SK-N-SH (cell line): ENCODE measurements at regions not wholly inside any gene's neighbourhood (a gene's known extent, or its start where the extent isn't known, plus 50 kb on each side); places are given as distances from the start of the nearest gene placed in this dataset.

Experiments used
- FOXJ3 ChIP-seq: sonication (generic); formaldehyde crosslinking; IDR thresholded peaks from 2 replicates; pipeline ENCODE4 v1.5.1; 2020; ENCODE audit warnings: mild to moderate bottlenecking, missing genetic modification reagents
- GATA2 ChIP-seq: sonication (generic); formaldehyde crosslinking; IDR thresholded peaks from 2 replicates; pipeline ENCODE4 v1.5.0; 2020; ENCODE audit warnings: mild to moderate bottlenecking, missing genetic modification reagents
- NRF1 ChIP-seq: IDR thresholded peaks from 2 replicates; pipeline ENCODE4 v1.6.1; 2012; ENCODE audit warnings: low read depth, mild to moderate bottlenecking, low read length
- TAF1 ChIP-seq: IDR thresholded peaks from 2 replicates; pipeline ENCODE4 v1.6.1; 2012; ENCODE audit warnings: low read depth, mild to moderate bottlenecking, low read length, moderate library complexity, borderline replicate concordance
- YY1 ChIP-seq: IDR thresholded peaks from 2 replicates; pipeline ENCODE4 v1.4.0; 2012; ENCODE audit warnings: low read depth, mild to moderate bottlenecking
- TF ChIP-seq, protein P1 (sequence below): IDR thresholded peaks from 2 replicates; pipeline ENCODE4 v1.6.1; 2012; ENCODE audit warnings: mild to moderate bottlenecking, low read depth, low read length, moderate library complexity
- TF ChIP-seq, protein P2 (sequence below): fragments of 200-600 bp; sonication (generic); IDR thresholded peaks from 2 replicates; pipeline ENCODE4 v1.6.1; 2017; ENCODE audit warnings: antibody characterized with exemption, mild to moderate bottlenecking, moderate library complexity

DNA sequence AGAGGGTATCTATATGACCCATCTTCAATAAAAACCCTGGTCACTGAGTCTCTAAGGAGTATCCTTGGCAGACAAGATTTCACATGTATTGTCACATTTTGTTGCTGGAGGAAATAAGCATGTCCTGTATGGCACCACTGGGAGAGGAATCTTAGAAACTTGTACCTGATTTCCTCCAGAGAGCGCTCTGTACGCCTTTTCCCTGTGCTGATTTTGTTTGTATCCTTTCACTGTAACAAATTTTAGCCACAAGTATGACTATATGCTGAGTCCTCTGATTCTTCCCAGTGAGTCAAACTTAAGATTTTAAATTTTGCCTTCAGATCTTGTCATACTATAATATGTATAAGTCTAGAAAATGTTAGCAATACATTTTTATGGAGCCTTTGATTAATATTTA is 102.8 kb downstream of the ITIH6 start:
- no peak for TF ChIP-seq FOXJ3 (CRISPR knock-in tag)
- TF ChIP-seq YY1 = no peak
- TF ChIP-seq, protein P1, sequence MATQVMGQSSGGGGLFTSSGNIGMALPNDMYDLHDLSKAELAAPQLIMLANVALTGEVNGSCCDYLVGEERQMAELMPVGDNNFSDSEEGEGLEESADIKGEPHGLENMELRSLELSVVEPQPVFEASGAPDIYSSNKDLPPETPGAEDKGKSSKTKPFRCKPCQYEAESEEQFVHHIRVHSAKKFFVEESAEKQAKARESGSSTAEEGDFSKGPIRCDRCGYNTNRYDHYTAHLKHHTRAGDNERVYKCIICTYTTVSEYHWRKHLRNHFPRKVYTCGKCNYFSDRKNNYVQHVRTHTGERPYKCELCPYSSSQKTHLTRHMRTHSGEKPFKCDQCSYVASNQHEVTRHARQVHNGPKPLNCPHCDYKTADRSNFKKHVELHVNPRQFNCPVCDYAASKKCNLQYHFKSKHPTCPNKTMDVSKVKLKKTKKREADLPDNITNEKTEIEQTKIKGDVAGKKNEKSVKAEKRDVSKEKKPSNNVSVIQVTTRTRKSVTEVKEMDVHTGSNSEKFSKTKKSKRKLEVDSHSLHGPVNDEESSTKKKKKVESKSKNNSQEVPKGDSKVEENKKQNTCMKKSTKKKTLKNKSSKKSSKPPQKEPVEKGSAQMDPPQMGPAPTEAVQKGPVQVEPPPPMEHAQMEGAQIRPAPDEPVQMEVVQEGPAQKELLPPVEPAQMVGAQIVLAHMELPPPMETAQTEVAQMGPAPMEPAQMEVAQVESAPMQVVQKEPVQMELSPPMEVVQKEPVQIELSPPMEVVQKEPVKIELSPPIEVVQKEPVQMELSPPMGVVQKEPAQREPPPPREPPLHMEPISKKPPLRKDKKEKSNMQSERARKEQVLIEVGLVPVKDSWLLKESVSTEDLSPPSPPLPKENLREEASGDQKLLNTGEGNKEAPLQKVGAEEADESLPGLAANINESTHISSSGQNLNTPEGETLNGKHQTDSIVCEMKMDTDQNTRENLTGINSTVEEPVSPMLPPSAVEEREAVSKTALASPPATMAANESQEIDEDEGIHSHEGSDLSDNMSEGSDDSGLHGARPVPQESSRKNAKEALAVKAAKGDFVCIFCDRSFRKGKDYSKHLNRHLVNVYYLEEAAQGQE = no peak
- TF ChIP-seq NRF1 = no peak
- TF ChIP-seq, protein P2, sequence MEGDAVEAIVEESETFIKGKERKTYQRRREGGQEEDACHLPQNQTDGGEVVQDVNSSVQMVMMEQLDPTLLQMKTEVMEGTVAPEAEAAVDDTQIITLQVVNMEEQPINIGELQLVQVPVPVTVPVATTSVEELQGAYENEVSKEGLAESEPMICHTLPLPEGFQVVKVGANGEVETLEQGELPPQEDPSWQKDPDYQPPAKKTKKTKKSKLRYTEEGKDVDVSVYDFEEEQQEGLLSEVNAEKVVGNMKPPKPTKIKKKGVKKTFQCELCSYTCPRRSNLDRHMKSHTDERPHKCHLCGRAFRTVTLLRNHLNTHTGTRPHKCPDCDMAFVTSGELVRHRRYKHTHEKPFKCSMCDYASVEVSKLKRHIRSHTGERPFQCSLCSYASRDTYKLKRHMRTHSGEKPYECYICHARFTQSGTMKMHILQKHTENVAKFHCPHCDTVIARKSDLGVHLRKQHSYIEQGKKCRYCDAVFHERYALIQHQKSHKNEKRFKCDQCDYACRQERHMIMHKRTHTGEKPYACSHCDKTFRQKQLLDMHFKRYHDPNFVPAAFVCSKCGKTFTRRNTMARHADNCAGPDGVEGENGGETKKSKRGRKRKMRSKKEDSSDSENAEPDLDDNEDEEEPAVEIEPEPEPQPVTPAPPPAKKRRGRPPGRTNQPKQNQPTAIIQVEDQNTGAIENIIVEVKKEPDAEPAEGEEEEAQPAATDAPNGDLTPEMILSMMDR = no peak
- no peak for TF ChIP-seq TAF1
- TF ChIP-seq GATA2 (CRISPR knock-in tag) = no peak
